ENCODE measurements at regions not wholly inside any gene's neighbourhood (a gene's known extent, or its start where the extent isn't known, plus 50 kb on each side); places are given as distances from the start of the nearest gene placed in this dataset.

DNA sequence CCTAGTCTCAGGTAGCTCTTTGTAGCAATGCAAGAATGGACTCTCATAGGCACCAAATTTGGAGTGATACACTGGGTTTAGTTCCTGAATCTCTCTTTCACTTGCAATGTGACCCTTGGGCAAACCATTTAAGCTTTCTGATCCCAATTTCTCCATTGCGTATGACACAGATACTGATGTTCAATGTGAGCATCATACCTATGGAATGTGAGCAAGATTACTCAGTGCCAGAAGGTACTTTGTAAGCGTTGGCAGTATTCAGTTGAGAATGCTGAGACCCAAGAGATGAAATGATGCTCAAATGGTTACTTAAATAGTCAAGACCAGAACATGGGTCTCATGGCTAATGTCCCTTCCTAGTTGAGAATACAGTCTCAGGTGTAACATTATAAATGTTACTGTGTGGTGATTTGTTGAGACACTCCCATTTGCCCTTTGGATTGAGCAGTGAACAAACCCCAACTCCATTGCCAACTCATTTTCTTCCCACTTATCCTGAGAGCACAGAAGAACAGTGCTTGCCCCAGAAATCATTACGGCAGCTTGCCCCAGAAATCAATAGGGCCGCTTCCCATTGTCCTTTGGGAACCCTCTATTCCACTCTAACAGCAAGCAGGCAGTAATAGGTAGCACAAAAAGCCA is 134.1 kb downstream of the SOX9 start:
- WGBS (ENCODE audit: insufficient coverage, low lambda C conversion rate) = no CpG with 5 or more reads among the region's 4 CpGs
- peaks cover 7% of the 10 kb centered on the region for H3K4me1 ChIP-seq (ENCODE audit: control insufficient read depth, insufficient read depth, low read length)
- peak in 1 of 2 donors; percentile 42 for DNase-seq
- H3K27me3 ChIP-seq (ENCODE audit: control insufficient read depth, insufficient read depth, low read length) = no peaks in the 10 kb centered on the region
- H3K36me3 ChIP-seq (ENCODE audit: control insufficient read depth, insufficient read depth, low read length) = no peaks in the 10 kb centered on the region
- H3K9me3 ChIP-seq (ENCODE audit: control insufficient read depth, low read depth, low read length) = no peaks in the 10 kb centered on the region
- H3K27ac ChIP-seq (ENCODE audit: low read length) = no peak overlapping the region
- no peak overlapping the region for H3K4me3 ChIP-seq (ENCODE audit: low read length)

GRCh38 chr17:72255481-72255880 is 134.7 kb downstream of the SOX9 start:
- H3K27ac ChIP-seq (ENCODE audit: low read length) = no peak overlapping the region
- no peaks in the 10 kb centered on the region for H3K9me3 ChIP-seq (ENCODE audit: control insufficient read depth, low read depth, low read length)
- WGBS (ENCODE audit: insufficient coverage, low lambda C conversion rate) = no CpG with 5 or more reads among the region's 3 CpGs
- no peaks in the 10 kb centered on the region for H3K36me3 ChIP-seq (ENCODE audit: control insufficient read depth, insufficient read depth, low read length)
- no peaks in the 10 kb centered on the region for H3K27me3 ChIP-seq (ENCODE audit: control insufficient read depth, insufficient read depth, low read length)
- peak; percentile 23 to 79 for DNase-seq
- H3K4me1 ChIP-seq (ENCODE audit: control insufficient read depth, insufficient read depth, low read length) = peaks cover 7% of the 10 kb centered on the region
- no peak overlapping the region for H3K4me3 ChIP-seq (ENCODE audit: low read length)

GRCh38 chr17:72258711-72259110 is 137.9 kb downstream of the SOX9 start:
- Histone ChIP-seq H3K4me1 (ENCODE audit: control insufficient read depth, insufficient read depth, low read length) (peaks cover 7% of the 10 kb centered on the region), H3K9me3 (ENCODE audit: control insufficient read depth, low read depth, low read length) (no peaks in the 10 kb centered on the region), H3K36me3 (ENCODE audit: control insufficient read depth, insufficient read depth, low read length) (no peaks in the 10 kb centered on the region), H3K27me3 (ENCODE audit: control insufficient read depth, insufficient read depth, low read length) (no peaks in the 10 kb centered on the region), H3K4me3 (ENCODE audit: low read length) (no peak overlapping the region), H3K27ac (ENCODE audit: low read length) (no peak overlapping the region)
- no CpG with 5 or more reads among the region's 3 CpGs for WGBS (ENCODE audit: insufficient coverage, low lambda C conversion rate)
- no peak for DNase-seq

- Histone ChIP-seq H3K27ac (ENCODE audit: low read length) (no peak overlapping the region), H3K9me3 (ENCODE audit: control insufficient read depth, low read depth, low read length) (no peaks in the 10 kb centered on the region), H3K4me3 (ENCODE audit: low read length) (no peak overlapping the region), H3K27me3 (ENCODE audit: control insufficient read depth, insufficient read depth, low read length) (no peaks in the 10 kb centered on the region), H3K4me1 (ENCODE audit: control insufficient read depth, insufficient read depth, low read length) (peaks cover 4% of the 10 kb centered on the region), H3K36me3 (ENCODE audit: control insufficient read depth, insufficient read depth, low read length) (no peaks in the 10 kb centered on the region)
- 14% methylated on average over 1 of the region's 6 CpGs for WGBS (ENCODE audit: insufficient coverage, low lambda C conversion rate)
- peak; percentile 8 to 55 for DNase-seq
Observed at GRCh38 chr17:72259922-72260321, 139.1 kb downstream of the SOX9 start.

GRCh38 chr17:72262766-72263165 is 141.9 kb downstream of the SOX9 start:
- no peak for DNase-seq
- Histone ChIP-seq H3K4me3 (ENCODE audit: low read length) (no peak overlapping the region), H3K27me3 (ENCODE audit: control insufficient read depth, insufficient read depth, low read length) (no peaks in the 10 kb centered on the region), H3K4me1 (ENCODE audit: control insufficient read depth, insufficient read depth, low read length) (no peaks in the 10 kb centered on the region), H3K9me3 (ENCODE audit: control insufficient read depth, low read depth, low read length) (no peaks in the 10 kb centered on the region), H3K27ac (ENCODE audit: low read length) (no peak overlapping the region), H3K36me3 (ENCODE audit: control insufficient read depth, insufficient read depth, low read length) (no peaks in the 10 kb centered on the region)

DNA sequence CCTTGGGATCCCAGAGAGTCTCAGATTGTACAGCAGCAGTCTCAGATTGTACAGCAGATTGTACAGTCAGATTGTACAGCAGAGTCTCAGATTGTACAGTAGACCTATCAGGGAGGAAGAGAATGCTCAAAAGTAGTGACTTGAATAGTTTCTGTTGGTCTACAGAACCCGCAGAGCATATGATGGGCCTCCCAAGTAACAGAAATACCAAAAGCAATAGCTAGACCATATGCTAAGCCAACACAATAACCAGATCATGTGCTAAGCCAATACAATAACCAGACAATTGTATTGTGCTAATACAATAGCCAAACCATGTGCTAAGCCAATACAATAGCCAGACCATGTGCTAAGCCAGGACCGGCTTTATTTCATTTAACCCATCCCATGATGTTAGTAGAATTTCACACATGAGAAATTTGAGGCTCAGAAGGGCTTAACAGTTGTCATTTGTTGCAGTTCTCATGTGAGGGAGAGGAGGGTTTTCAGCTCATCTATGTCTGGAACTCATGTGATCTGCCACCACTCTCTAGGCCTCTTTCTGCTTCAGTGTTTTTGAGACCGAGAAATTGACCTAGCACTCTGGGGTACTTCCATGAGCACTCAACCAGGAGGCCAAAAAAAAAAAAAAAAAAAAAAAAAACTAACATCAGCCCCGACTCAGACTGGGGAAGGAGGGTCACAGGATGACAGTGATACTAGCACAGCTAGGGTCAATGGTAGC is 144.0 kb downstream of the SOX9 start:
- no CpG with 5 or more reads among the region's 4 CpGs for WGBS (ENCODE audit: insufficient coverage, low lambda C conversion rate)
- Histone ChIP-seq H3K27me3 (ENCODE audit: control insufficient read depth, insufficient read depth, low read length) (no peaks in the 10 kb centered on the region), H3K4me3 (ENCODE audit: low read length) (no peak overlapping the region), H3K9me3 (ENCODE audit: control insufficient read depth, low read depth, low read length) (no peaks in the 10 kb centered on the region), H3K36me3 (ENCODE audit: control insufficient read depth, insufficient read depth, low read length) (no peaks in the 10 kb centered on the region), H3K27ac (ENCODE audit: low read length) (no peak overlapping the region), H3K4me1 (ENCODE audit: control insufficient read depth, insufficient read depth, low read length) (no peaks in the 10 kb centered on the region)
- no peak for DNase-seq

GRCh38 chr17:72266112-72266775 is 145.4 kb downstream of the SOX9 start:
- WGBS (ENCODE audit: insufficient coverage, low lambda C conversion rate) = 40% methylated on average over 1 of the region's 13 CpGs
- H3K4me1 ChIP-seq (ENCODE audit: control insufficient read depth, insufficient read depth, low read length) = peaks cover 4% of the 10 kb centered on the region
- H3K36me3 ChIP-seq (ENCODE audit: control insufficient read depth, insufficient read depth, low read length) = no peaks in the 10 kb centered on the region
- DNase-seq = peak in 1 of 2 donors; percentile 33
- no peaks in the 10 kb centered on the region for H3K27me3 ChIP-seq (ENCODE audit: control insufficient read depth, insufficient read depth, low read length)
- H3K27ac ChIP-seq (ENCODE audit: low read length) = no peak overlapping the region
- no peaks in the 10 kb centered on the region for H3K9me3 ChIP-seq (ENCODE audit: control insufficient read depth, low read depth, low read length)
- no peak overlapping the region for H3K4me3 ChIP-seq (ENCODE audit: low read length)

GRCh38 chr17:72267601-72268000 is 146.8 kb downstream of the SOX9 start:
- no peaks in the 10 kb centered on the region for H3K36me3 ChIP-seq (ENCODE audit: control insufficient read depth, insufficient read depth, low read length)
- no peaks in the 10 kb centered on the region for H3K9me3 ChIP-seq (ENCODE audit: control insufficient read depth, low read depth, low read length)
- H3K4me3 ChIP-seq (ENCODE audit: low read length) = no peak overlapping the region
- peaks cover 4% of the 10 kb centered on the region for H3K4me1 ChIP-seq (ENCODE audit: control insufficient read depth, insufficient read depth, low read length)
- H3K27me3 ChIP-seq (ENCODE audit: control insufficient read depth, insufficient read depth, low read length) = no peaks in the 10 kb centered on the region
- WGBS (ENCODE audit: insufficient coverage, low lambda C conversion rate) = no CpG with 5 or more reads among the region's 1 CpG
- no peak overlapping the region for H3K27ac ChIP-seq (ENCODE audit: low read length)
- DNase-seq = peak in 1 of 2 donors; percentile 37

- no CpG with 5 or more reads among the region's 6 CpGs for WGBS (ENCODE audit: insufficient coverage, low lambda C conversion rate)
- H3K27ac ChIP-seq (ENCODE audit: low read length) = no peak overlapping the region
- H3K4me1 ChIP-seq (ENCODE audit: control insufficient read depth, insufficient read depth, low read length) = peaks cover 4% of the 10 kb centered on the region
Observed at GRCh38 chr17:72268431-72268830, 147.6 kb downstream of the SOX9 start.

GRCh38 chr17:72270273-72270924 is 149.6 kb downstream of the SOX9 start:
- H3K27ac ChIP-seq (ENCODE audit: low read length) = no peak overlapping the region

More at GRCh38 chr17:72268431-72268830, 147.6 kb downstream of the SOX9 start:
- Histone ChIP-seq H3K36me3 (ENCODE audit: control insufficient read depth, insufficient read depth, low read length) (no peaks in the 10 kb centered on the region), H3K27me3 (ENCODE audit: control insufficient read depth, insufficient read depth, low read length) (no peaks in the 10 kb centered on the region), H3K9me3 (ENCODE audit: control insufficient read depth, low read depth, low read length) (no peaks in the 10 kb centered on the region), H3K4me3 (ENCODE audit: low read length) (no peak overlapping the region)
- DNase-seq = no peak

More at GRCh38 chr17:72270273-72270924, 149.6 kb downstream of the SOX9 start:
- no peaks in the 10 kb centered on the region for H3K27me3 ChIP-seq (ENCODE audit: control insufficient read depth, insufficient read depth, low read length)
- H3K4me3 ChIP-seq (ENCODE audit: low read length) = no peak overlapping the region
- WGBS (ENCODE audit: insufficient coverage, low lambda C conversion rate) = 30% methylated on average over 2 of the region's 6 CpGs
- no peaks in the 10 kb centered on the region for H3K9me3 ChIP-seq (ENCODE audit: control insufficient read depth, low read depth, low read length)
- no peaks in the 10 kb centered on the region for H3K36me3 ChIP-seq (ENCODE audit: control insufficient read depth, insufficient read depth, low read length)
- peaks cover 4% of the 10 kb centered on the region for H3K4me1 ChIP-seq (ENCODE audit: control insufficient read depth, insufficient read depth, low read length)
- peak; percentile 23 to 69 for DNase-seq
